GM12872 (cell line): ENCODE measurements at regions not wholly inside any gene's neighbourhood (a gene's known extent, or its start where the extent isn't known, plus 50 kb on each side); places are given as distances from the start of the nearest gene placed in this dataset.

Source experiments
- TF ChIP-seq, protein P1 (sequence below): IDR thresholded peaks from 3 replicates; pipeline ENCODE4 v1.5.1; 2011; ENCODE audit warnings: low read depth, mild to moderate bottlenecking, low read length, moderate library complexity; ENCODE audit not compliant: insufficient read depth

DNA sequence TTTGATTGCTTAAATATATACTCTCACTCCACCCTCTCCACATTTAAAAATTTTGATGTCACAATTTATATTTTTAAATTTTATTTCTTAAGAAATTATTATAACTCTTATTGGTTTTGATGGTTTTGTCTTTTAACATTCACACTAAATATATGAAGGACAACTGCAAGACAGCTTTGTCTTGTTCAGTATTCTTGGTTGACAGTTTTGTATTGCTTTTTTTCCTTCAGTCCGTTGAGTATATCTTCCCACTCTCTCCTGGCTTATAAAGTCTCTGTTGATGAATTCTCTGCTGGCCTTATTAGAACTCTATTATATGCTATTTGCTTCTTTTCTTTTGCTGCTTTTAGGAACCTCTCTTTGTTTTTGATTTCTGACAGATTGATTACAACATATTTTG is 392.2 kb downstream of the C6orf118 start:
- TF ChIP-seq, protein P1, sequence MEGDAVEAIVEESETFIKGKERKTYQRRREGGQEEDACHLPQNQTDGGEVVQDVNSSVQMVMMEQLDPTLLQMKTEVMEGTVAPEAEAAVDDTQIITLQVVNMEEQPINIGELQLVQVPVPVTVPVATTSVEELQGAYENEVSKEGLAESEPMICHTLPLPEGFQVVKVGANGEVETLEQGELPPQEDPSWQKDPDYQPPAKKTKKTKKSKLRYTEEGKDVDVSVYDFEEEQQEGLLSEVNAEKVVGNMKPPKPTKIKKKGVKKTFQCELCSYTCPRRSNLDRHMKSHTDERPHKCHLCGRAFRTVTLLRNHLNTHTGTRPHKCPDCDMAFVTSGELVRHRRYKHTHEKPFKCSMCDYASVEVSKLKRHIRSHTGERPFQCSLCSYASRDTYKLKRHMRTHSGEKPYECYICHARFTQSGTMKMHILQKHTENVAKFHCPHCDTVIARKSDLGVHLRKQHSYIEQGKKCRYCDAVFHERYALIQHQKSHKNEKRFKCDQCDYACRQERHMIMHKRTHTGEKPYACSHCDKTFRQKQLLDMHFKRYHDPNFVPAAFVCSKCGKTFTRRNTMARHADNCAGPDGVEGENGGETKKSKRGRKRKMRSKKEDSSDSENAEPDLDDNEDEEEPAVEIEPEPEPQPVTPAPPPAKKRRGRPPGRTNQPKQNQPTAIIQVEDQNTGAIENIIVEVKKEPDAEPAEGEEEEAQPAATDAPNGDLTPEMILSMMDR, result no peak

DNA sequence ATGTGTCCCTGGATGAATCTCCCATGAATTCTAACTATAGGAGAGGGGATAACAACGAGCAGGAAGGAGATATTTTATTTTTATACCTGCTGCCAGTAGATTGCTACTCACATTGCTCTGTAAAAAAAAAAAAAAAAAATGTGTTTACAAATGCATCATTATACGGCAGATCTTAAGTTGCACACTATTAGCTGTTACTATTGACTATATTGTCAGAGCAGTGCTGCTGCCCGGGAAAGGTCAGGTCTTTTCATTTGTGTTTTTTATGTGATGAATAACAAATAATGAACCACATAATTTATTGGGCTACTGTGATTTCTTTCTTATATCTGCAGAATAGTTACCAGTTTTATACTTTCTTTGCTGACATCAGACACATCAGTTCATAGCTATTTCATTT is 393.3 kb downstream of the C6orf118 start:
- TF ChIP-seq, protein P1, result no peak

DNA sequence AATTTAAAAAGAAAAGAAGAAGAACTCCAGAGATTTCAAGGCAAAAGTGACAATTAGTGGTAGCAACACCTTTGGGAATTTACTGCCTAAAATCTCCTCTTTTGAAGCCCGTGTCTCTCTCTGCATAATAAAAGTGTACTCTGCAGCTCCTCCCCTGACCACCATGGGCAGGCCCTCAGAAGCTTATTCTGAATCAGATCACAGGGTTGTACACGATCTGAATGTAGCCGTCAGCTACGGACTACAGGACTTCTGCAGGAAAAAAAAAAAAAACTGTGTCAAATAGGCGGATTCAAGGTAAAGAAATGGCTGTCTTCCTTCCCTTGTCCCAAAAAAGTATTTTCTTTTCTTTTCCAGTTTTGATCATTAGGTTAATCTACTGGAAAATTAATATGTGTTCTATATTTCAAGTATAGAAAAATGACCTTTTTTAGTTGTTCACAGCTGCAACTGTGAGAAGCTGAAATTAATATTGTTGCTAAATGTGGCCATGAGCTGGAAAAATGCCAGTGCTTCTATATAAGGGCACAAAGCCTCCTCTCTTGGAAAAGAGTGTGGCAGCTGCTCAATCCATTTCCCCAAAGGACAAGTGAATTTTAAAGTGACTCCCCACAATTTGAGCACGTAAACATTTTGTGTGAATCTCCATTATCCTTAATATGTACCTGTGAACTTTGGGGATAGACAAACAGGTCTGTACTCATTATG is 397.4 kb downstream of the C6orf118 start:
- TF ChIP-seq, protein P1, result no peak

DNA sequence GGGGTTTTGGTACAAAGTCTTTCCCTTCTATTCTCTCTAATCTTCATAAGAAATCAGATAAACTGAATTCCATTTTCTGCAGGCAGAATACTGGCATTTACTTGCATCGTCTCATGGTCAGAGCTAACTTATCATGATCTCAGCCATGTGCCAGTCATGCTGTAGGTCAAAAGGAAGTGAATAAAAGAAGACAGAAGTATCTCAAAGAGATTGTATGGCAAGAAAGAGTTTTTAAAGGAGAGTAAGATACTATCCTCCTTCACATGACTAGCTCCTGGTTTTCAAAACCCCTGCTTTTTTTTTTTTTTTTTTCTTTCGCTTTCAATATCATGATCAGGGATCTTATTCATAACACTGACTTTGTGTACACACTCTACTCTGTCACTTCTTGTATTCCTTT is 398.3 kb downstream of the C6orf118 start:
- TF ChIP-seq, protein P1, result no peak

DNA sequence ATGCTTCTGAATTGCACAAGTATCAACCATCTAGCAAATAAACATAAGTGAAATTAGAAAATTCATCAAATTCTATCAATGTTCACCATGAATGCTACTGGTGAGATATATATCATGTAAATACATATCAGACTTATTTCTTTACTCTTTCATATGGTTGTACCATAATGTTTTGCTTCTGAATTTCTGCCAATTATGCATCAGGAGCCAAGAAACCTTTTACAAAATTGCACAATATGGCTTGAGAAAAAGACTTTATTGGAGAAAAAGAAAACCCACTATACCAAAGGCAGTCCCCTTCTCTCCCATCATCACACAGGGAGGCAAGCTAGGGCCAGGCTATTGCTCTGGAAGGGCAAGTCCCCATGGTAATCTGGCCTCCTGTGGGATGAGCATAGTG is 402.6 kb downstream of the C6orf118 start:
- TF ChIP-seq, protein P1, result no peak

DNA sequence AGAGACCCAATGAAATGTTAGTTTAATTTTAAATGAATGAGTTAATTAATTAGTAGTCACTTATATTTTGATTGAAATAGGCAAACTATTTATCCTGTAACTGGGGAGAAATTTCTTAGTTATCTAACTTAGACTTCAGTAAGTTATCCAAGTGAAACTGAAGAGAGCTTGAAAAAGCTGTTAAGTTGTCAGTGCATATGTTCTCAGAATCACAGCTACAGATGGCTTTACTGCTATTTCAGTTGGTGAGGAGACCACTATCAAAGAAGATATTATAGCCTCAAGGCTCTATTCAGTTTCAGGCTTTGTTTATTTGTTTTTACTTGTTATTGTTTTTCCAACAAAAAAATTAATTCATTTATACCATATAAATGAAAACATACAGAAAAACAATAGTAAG is 404.1 kb downstream of the C6orf118 start:
- TF ChIP-seq, protein P1, result no peak

DNA sequence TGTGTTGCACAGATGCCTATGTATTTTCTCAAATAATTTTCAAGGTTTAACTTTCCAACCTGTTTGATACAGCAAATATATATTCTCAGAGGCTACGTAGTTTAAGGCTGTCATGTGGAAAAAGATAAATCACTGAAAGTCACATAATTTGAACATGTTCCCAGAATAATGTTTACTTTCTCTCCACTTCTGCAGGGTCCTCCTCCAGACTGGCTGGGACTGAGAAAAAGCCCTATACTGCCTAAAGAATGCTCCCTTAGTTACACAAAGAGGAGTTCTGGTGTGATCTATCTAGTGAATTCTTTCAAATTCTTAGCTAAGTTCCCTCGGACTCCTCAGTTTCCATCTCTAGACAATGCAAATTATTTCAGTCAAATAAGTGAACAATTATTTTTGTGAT is 411.0 kb downstream of the C6orf118 start:
- TF ChIP-seq, protein P1, result no peak
